K562 (cell line): ENCODE measurements at regions not wholly inside any gene's neighbourhood (a gene's known extent, or its start where the extent isn't known, plus 50 kb on each side); places are given as distances from the start of the nearest gene placed in this dataset.

Experiments used
- ATAC-seq: fragments of 200-7000 bp; cut with Tn5 transposase; 3 replicates; pipeline ENCODE4 v1.9.1; 2020; ENCODE audit warnings: moderate library complexity
- BruUV-seq: library from RNA; stranded (reverse); fragments of 400-500 nt; replicated peaks from 2 replicates; lab custom pipeline; 2021; lab: Mats Ljungman, UMichigan
- CTCF ChIA-PET: fragments of 300-600 bp; formaldehyde crosslinking; extraction: SDS; loops from one replicate; lab custom pipeline; 2021; ENCODE audit warnings: low intra/inter-chr PET ratio; lab: Yijun Ruan, JAX
- POLR2A ChIA-PET: fragments of 300-600, 350-650 bp; sonication (Branson Sonifier 250); formaldehyde crosslinking; extraction: SDS; loops from one replicate; lab custom pipeline; 2021; ENCODE audit warnings: antibody characterized with exemption, inconsistent platforms; lab: Yijun Ruan, JAX
- DNase-seq, 4 experiments: peaks; one replicate each; pipeline versions ENCODE4 v3.0.0 to v3.0.0-alpha.2; 2011 to 2018; ENCODE audit warnings: low spot score in 3 of 4, mixed read lengths in 3 of 4; ENCODE audit errors: extremely low read depth in 1 of 4
- FAIRE-seq: peaks from 2 replicates; lab custom pipeline; 2011; peaks lifted over from hg19 to GRCh38; lab: Jason Lieb, UNC
- H2AFZ ChIP-seq: 2 replicates; pipeline ENCODE4 v1.6.0; 2011; ENCODE audit warnings: low read depth, low read length, control low read depth, inconsistent platforms
- H3K27ac ChIP-seq: fragments of 200-600 bp; 3 replicates; pipeline ENCODE4 v1.8.0; 2011; ENCODE audit warnings: low read depth, mild to moderate bottlenecking, control low read depth, inconsistent platforms, low read length, moderate library complexity, mixed read lengths; ENCODE audit errors: extremely low read depth
- H3K27me3 ChIP-seq, 2 experiments: fragments of 300-600 bp in 1 of 2; 2 replicates in 1 of 2; 3 replicates in 1 of 2; pipeline versions ENCODE4 v1.6.0 to v1.8.0; 2011; ENCODE audit warnings: inconsistent platforms in 2 of 2, low read length in 2 of 2, mild to moderate bottlenecking in 1 of 2, mixed read lengths in 1 of 2, moderate library complexity in 1 of 2; ENCODE audit not compliant: control insufficient read depth in 2 of 2, insufficient read depth in 2 of 2
- H3K36me3 ChIP-seq: fragments of 300-600 bp; 3 replicates; pipeline ENCODE4 v1.8.0; 2011; ENCODE audit warnings: mild to moderate bottlenecking, low read length, inconsistent platforms; ENCODE audit not compliant: control insufficient read depth, insufficient read depth
- H3K4me1 ChIP-seq, 2 experiments: fragments of 200-600 bp in 1 of 2; replicated peaks in 1 of 2; 2 replicates in 1 of 2; 3 replicates in 1 of 2; pipeline versions ENCODE4 v1.5.1 to v1.8.0; 2011; ENCODE audit warnings: inconsistent platforms in 2 of 2, low read length in 2 of 2, mild to moderate bottlenecking in 1 of 2, mixed read lengths in 1 of 2, moderate library complexity in 1 of 2; ENCODE audit not compliant: control insufficient read depth in 2 of 2, insufficient read depth in 2 of 2
- H3K4me2 ChIP-seq: 2 replicates; pipeline ENCODE4 v1.6.1; 2011; ENCODE audit warnings: low read length, control low read depth, inconsistent platforms, mixed read lengths; ENCODE audit not compliant: insufficient read depth
- H3K4me3 ChIP-seq: fragments of 200-600 bp; sonication (generic), shearing (Covaris generic); 2 replicates; pipeline ENCODE4 v1.5.1; 2016; ENCODE audit warnings: control low read depth, inconsistent platforms
- H3K79me2 ChIP-seq: fragments of 200-600 bp; 3 replicates; pipeline ENCODE4 v1.8.0; 2011; ENCODE audit warnings: low read length, inconsistent platforms; ENCODE audit not compliant: control insufficient read depth, insufficient read depth
- H3K9ac ChIP-seq, 2 experiments: 2 replicates each; pipeline versions ENCODE4 v1.6.0 to v1.6.1; 2011; ENCODE audit warnings: low read depth in 2 of 2, low read length in 2 of 2, control low read depth in 1 of 2, inconsistent platforms in 1 of 2, mild to moderate bottlenecking in 1 of 2, mixed read lengths in 1 of 2; ENCODE audit not compliant: insufficient read depth in 1 of 2
- H3K9me1 ChIP-seq: one replicate; pipeline ENCODE4 v1.6.0; 2011; ENCODE audit warnings: inconsistent platforms, mild to moderate bottlenecking, low read length, moderate library complexity; ENCODE audit not compliant: control insufficient read depth, insufficient read depth
- H3K9me3 ChIP-seq: replicated peaks from 2 replicates; pipeline ENCODE4 v1.5.1; 2011; ENCODE audit warnings: low read depth, low read length, inconsistent platforms; ENCODE audit not compliant: control insufficient read depth, insufficient read depth
- H4K20me1 ChIP-seq: replicated peaks from 2 replicates; pipeline ENCODE4 v1.6.1; 2011; ENCODE audit warnings: low read length, inconsistent platforms, mixed read lengths; ENCODE audit not compliant: control insufficient read depth, insufficient read depth
- ARHGAP35 ChIP-seq: fragments of 450-650 bp; IDR thresholded peaks from 2 replicates; pipeline ENCODE4 v1.6.1; 2018; ENCODE audit not compliant: partially characterized antibody
- BCOR ChIP-seq: fragments of 450-650 bp; IDR thresholded peaks from 2 replicates; pipeline ENCODE4 v1.6.1; 2016
- CBX2 ChIP-seq: fragments of 200-600 bp; sonication (generic); IDR thresholded peaks from one replicate; pipeline ENCODE4 v1.6.1; 2012; ENCODE audit warnings: mild to moderate bottlenecking, low read length, inconsistent platforms; ENCODE audit not compliant: insufficient read depth, poor library complexity, severe bottlenecking
- DACH1 ChIP-seq: fragments of 450-650 bp; IDR thresholded peaks from 2 replicates; pipeline ENCODE4 v1.6.1; 2018; ENCODE audit not compliant: partially characterized antibody
- ELF4 ChIP-seq: fragments of 450-650 bp; formaldehyde crosslinking; IDR thresholded peaks from 2 replicates; pipeline ENCODE4 v1.4.0; 2022; ENCODE audit warnings: missing genetic modification characterization
- EWSR1 ChIP-seq: fragments of 450-650 bp; IDR thresholded peaks from 2 replicates; pipeline ENCODE4 v1.6.1; 2018; ENCODE audit warnings: borderline replicate concordance, mild to moderate bottlenecking, low read depth, moderate library complexity; ENCODE audit not compliant: partially characterized antibody
- HDAC1 ChIP-seq, 2 experiments: fragments of 450-650 bp; IDR thresholded peaks; 2 replicates each; pipeline ENCODE4 v1.6.1; 2016 to 2017; ENCODE audit warnings: inconsistent platforms in 1 of 2, mild to moderate bottlenecking in 1 of 2, moderate library complexity in 1 of 2
- LARP7 ChIP-seq: fragments of 450-650 bp; IDR thresholded peaks from 2 replicates; pipeline ENCODE4 v1.6.1; 2016
- PHF8 ChIP-seq: fragments of 200-600 bp; sonication (generic); IDR thresholded peaks from 2 replicates; pipeline ENCODE4 v1.6.1; 2012; ENCODE audit warnings: mixed run types, mild to moderate bottlenecking, inconsistent platforms, low read length, moderate library complexity, borderline replicate concordance
- PRPF4 ChIP-seq: fragments of 200-400 bp; formaldehyde crosslinking; IDR thresholded peaks from one replicate; pipeline ENCODE4 v1.6.1; 2017; ENCODE audit warnings: low read length, low read depth, mild to moderate bottlenecking; ENCODE audit not compliant: insufficient read depth, poor library complexity, severe bottlenecking
- SIRT6 ChIP-seq: IDR thresholded peaks from one replicate; pipeline ENCODE4 v1.6.1; 2012; ENCODE audit warnings: low read depth, mild to moderate bottlenecking, control low read depth, inconsistent platforms, low read length, moderate library complexity
- TSC22D4 ChIP-seq: fragments of 450-650 bp; IDR thresholded peaks from 2 replicates; pipeline ENCODE4 v1.6.1; 2016; ENCODE audit warnings: missing genetic modification characterization, missing biosample characterization, control low read depth
- ZNF23 ChIP-seq: fragments of 250-450 bp; sonication (Bioruptor Pico); IDR thresholded peaks from 2 replicates; pipeline ENCODE4 v1.4.0; 2020; ENCODE audit warnings: mild to moderate bottlenecking
- ZNF24 ChIP-seq: fragments of 450-650 bp; IDR thresholded peaks from 2 replicates; pipeline ENCODE4 v1.6.1; 2016
- WGBS: fragments of 100-300 bp; shearing (Covaris generic); methylation state at CpG from one replicate; pipeline ENCODE4 v1.1.6; 2016; ENCODE audit warnings: low coverage, mixed read lengths; ENCODE audit not compliant: insufficient coverage; ENCODE audit errors: missing lambda C conversion rate; 5-methylcytosine and 5-hydroxymethylcytosine counted together
- in situ Hi-C: fragments of 300-500 bp; cut with MboI; formaldehyde crosslinking; loops from 4 replicates; pipeline ENCODE4 v1.15.0; 2018; ENCODE audit warnings: inconsistent platforms, mixed read lengths
- intact Hi-C: fragments of 100-400 bp; cut with micrococcal nuclease; formaldehyde crosslinking; loops from 2 replicates; pipeline ENCODE4 v1.14.2; 2022
- TF ChIP-seq, protein P1 (sequence below), 2 experiments: fragments of 250-450 bp in 1 of 2; fragments of 450-650 bp in 1 of 2; sonication (Bioruptor Pico) in 1 of 2; IDR thresholded peaks; 2 replicates each; pipeline versions ENCODE4 v1.6.1 to v1.8.0; 2016 to 2021; ENCODE audit warnings: mild to moderate bottlenecking in 2 of 2, moderate library complexity in 2 of 2, missing compliant biosample characterization in 1 of 2, missing genetic modification characterization in 1 of 2
- TF ChIP-seq, protein P2 (sequence below): fragments of 450-650 bp; formaldehyde crosslinking; IDR thresholded peaks from 2 replicates; pipeline ENCODE4 v1.4.0; 2020; ENCODE audit warnings: mild to moderate bottlenecking, moderate library complexity
- TF ChIP-seq, protein P3 (sequence below): fragments of 250-450 bp; sonication (Bioruptor Pico); IDR thresholded peaks from 2 replicates; pipeline ENCODE4 v1.5.0; 2021
- TF ChIP-seq, protein P4 (sequence below): fragments of 250-450 bp; sonication (Bioruptor Pico); IDR thresholded peaks from 2 replicates; pipeline ENCODE4 v1.9.0; 2021; ENCODE audit warnings: mild to moderate bottlenecking, inconsistent platforms

- TF ChIP-seq, protein P1, sequence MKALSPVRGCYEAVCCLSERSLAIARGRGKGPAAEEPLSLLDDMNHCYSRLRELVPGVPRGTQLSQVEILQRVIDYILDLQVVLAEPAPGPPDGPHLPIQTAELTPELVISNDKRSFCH (CRISPR knock-in tag; IDR thresholded peaks at IDR 0.05): no peak
- TF ChIP-seq, protein P1 (tag; IDR thresholded peaks at IDR 0.05): no peak
- TF ChIP-seq ZNF24 (no peak), HDAC1 (IDR thresholded peaks at IDR 0.05) (no peak), DACH1 (no peak)
- TF ChIP-seq, all 486 proteins: peak for 0
Measured at GRCh38 chr2:217681791-217682190, 321.0 kb downstream of the TNS1 start (continued).

GRCh38 chr2:217680381-217680780 is 322.4 kb downstream of the TNS1 start:
- no peaks in the 10 kb centered on the region for H3K4me1 ChIP-seq
- H3K27ac ChIP-seq: no peak overlapping the region
- in situ Hi-C loops (no loop called here), intact Hi-C loops (no loop called here)
- ATAC-seq (no peak), FAIRE-seq (no peak), DNase-seq (no peak)
- no TSS peak for BruUV-seq
- no peaks in the 10 kb centered on the region for H3K9me3 ChIP-seq
- ChIA-PET CTCF (no interaction called here), POLR2A (no interaction called here)
- H3K36me3 ChIP-seq: no peaks in the 10 kb centered on the region
- no peaks in the 10 kb centered on the region for H3K79me2 ChIP-seq
- no peak overlapping the region for H3K4me3 ChIP-seq
- H3K9ac ChIP-seq: no peak overlapping the region
- H2AFZ ChIP-seq: no peak overlapping the region
- H3K4me2 ChIP-seq: no peak overlapping the region
- H3K27me3 ChIP-seq: no peaks in the 10 kb centered on the region
- no peaks in the 10 kb centered on the region for H4K20me1 ChIP-seq
- no peaks in the 10 kb centered on the region for H3K9me1 ChIP-seq
- 0% methylated on average over 2 of the region's 2 CpGs for WGBS
- TF ChIP-seq PHF8: no peak
- TF ChIP-seq ELF4 (CRISPR knock-in tag): no peak
- no peak for TF ChIP-seq ZNF23
- no peak for TF ChIP-seq PRPF4
- no peak for TF ChIP-seq LARP7
- TF ChIP-seq, protein P2, sequence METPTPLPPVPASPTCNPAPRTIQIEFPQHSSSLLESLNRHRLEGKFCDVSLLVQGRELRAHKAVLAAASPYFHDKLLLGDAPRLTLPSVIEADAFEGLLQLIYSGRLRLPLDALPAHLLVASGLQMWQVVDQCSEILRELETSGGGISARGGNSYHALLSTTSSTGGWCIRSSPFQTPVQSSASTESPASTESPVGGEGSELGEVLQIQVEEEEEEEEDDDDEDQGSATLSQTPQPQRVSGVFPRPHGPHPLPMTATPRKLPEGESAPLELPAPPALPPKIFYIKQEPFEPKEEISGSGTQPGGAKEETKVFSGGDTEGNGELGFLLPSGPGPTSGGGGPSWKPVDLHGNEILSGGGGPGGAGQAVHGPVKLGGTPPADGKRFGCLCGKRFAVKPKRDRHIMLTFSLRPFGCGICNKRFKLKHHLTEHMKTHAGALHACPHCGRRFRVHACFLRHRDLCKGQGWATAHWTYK (CRISPR knock-in tag): no peak
- no peak for TF ChIP-seq CBX2
- TF ChIP-seq ARHGAP35: no peak
- TF ChIP-seq, protein P3, sequence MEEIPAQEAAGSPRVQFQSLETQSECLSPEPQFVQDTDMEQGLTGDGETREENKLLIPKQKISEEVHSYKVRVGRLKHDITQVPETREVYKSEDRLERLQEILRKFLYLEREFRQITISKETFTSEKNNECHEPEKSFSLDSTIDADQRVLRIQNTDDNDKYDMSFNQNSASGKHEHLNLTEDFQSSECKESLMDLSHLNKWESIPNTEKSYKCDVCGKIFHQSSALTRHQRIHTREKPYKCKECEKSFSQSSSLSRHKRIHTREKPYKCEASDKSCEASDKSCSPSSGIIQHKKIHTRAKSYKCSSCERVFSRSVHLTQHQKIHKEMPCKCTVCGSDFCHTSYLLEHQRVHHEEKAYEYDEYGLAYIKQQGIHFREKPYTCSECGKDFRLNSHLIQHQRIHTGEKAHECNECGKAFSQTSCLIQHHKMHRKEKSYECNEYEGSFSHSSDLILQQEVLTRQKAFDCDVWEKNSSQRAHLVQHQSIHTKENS (CRISPR knock-in tag): no peak
- no peak for TF ChIP-seq TSC22D4 (tag)
- TF ChIP-seq, protein P4, sequence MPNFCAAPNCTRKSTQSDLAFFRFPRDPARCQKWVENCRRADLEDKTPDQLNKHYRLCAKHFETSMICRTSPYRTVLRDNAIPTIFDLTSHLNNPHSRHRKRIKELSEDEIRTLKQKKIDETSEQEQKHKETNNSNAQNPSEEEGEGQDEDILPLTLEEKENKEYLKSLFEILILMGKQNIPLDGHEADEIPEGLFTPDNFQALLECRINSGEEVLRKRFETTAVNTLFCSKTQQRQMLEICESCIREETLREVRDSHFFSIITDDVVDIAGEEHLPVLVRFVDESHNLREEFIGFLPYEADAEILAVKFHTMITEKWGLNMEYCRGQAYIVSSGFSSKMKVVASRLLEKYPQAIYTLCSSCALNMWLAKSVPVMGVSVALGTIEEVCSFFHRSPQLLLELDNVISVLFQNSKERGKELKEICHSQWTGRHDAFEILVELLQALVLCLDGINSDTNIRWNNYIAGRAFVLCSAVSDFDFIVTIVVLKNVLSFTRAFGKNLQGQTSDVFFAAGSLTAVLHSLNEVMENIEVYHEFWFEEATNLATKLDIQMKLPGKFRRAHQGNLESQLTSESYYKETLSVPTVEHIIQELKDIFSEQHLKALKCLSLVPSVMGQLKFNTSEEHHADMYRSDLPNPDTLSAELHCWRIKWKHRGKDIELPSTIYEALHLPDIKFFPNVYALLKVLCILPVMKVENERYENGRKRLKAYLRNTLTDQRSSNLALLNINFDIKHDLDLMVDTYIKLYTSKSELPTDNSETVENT (CRISPR knock-in tag): no peak
- TF ChIP-seq SIRT6: no peak
- TF ChIP-seq EWSR1: no peak
- no peak for TF ChIP-seq BCOR
